ENCODE measurements at regions not wholly inside any gene's neighbourhood (a gene's known extent, or its start where the extent isn't known, plus 50 kb on each side); places are given as distances from the start of the nearest gene placed in this dataset.

DNA sequence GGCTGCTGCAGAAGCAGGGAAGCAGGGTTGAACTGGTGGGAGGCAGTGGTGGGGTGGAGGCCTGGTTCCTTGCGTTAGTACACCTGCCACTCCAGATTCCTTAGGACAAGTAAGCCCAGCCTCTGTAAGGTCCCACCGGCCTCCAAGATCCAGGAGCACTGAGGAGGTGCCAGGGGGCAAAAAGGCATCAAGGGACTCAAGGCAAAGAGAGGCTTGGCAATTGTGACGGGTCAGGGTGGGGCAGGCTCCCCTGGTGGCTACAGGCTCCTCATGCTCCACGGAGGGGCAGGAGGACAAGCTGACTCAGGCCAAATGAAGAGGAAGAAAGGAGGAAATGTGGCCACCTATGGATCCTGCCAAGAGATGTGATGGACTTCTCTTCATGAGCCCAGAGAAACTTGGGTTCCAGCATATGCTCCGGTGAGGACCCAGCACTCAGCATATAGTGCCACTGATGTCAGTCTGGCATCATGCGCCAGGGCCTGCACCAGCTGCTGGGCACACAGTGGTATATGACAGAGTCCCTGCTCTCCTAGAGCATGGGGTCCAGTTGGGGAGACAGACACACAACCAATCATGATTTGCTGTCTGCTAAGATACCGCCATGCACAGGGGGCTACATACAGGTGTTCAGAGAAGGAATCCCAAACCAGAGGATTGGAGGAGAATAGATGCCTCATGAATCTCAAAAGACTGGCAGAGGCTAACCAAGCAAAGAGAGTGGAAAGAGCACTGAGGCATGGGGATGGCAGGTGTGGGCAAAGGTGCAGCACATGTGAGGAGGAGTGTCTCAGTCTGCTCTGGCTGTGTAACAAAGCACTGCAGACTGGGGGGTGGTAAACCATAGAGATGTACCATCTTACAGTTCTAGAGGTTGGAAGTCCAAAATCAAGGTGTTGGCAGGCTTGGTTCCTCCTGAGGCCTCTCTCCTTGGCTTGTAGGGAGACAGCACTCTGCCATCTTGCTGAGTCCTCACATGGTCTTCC is 249.7 kb downstream of the RHOU start:
- H3K9ac ChIP-seq (ENCODE audit: low read depth in 1 of 2, low read length in 2 of 2): no peak overlapping the region
- peaks cover 2 to 11% (median 10%) of the 10 kb centered on the region in 4 donors for H3K4me1 ChIP-seq (ENCODE audit: control insufficient read depth in 4 of 4, insufficient read depth in 4 of 4, low read length in 3 of 4)
- no peak for TF ChIP-seq HNF4A (conservative IDR thresholded peaks at IDR 0.05)
- no peak for TF ChIP-seq GABPA (IDR thresholded peaks at IDR 0.05 in 1 of 2, conservative IDR thresholded peaks at IDR 0.05 in 1 of 2)
- TF ChIP-seq EGR1 (IDR thresholded peaks at IDR 0.05; ENCODE audit: low read depth in 2 of 2): no peak
- TF ChIP-seq RAD21 (IDR thresholded peaks at IDR 0.05): no peak
- TF ChIP-seq, protein P1, sequence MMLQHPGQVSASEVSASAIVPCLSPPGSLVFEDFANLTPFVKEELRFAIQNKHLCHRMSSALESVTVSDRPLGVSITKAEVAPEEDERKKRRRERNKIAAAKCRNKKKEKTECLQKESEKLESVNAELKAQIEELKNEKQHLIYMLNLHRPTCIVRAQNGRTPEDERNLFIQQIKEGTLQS (IDR thresholded peaks at IDR 0.05): no peak
- TF ChIP-seq TAF1 (conservative IDR thresholded peaks at IDR 0.05): no peak
- TF ChIP-seq, protein P2, sequence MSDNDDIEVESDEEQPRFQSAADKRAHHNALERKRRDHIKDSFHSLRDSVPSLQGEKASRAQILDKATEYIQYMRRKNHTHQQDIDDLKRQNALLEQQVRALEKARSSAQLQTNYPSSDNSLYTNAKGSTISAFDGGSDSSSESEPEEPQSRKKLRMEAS (IDR thresholded peaks at IDR 0.05): no peak
- no peak for TF ChIP-seq YY1 (IDR thresholded peaks at IDR 0.05)
- TF ChIP-seq FOXA1 (IDR thresholded peaks at IDR 0.05): no peak
- TF ChIP-seq SP1 (IDR thresholded peaks at IDR 0.05): no peak
- TF ChIP-seq, protein P3, sequence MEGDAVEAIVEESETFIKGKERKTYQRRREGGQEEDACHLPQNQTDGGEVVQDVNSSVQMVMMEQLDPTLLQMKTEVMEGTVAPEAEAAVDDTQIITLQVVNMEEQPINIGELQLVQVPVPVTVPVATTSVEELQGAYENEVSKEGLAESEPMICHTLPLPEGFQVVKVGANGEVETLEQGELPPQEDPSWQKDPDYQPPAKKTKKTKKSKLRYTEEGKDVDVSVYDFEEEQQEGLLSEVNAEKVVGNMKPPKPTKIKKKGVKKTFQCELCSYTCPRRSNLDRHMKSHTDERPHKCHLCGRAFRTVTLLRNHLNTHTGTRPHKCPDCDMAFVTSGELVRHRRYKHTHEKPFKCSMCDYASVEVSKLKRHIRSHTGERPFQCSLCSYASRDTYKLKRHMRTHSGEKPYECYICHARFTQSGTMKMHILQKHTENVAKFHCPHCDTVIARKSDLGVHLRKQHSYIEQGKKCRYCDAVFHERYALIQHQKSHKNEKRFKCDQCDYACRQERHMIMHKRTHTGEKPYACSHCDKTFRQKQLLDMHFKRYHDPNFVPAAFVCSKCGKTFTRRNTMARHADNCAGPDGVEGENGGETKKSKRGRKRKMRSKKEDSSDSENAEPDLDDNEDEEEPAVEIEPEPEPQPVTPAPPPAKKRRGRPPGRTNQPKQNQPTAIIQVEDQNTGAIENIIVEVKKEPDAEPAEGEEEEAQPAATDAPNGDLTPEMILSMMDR (IDR thresholded peaks at IDR 0.05; ENCODE audit: low read depth, low read length, missing input control): no peak
- no peak for TF ChIP-seq NR2F2 (IDR thresholded peaks at IDR 0.05)
- no peak for TF ChIP-seq JUND (IDR thresholded peaks at IDR 0.05)
- TF ChIP-seq, protein P4, sequence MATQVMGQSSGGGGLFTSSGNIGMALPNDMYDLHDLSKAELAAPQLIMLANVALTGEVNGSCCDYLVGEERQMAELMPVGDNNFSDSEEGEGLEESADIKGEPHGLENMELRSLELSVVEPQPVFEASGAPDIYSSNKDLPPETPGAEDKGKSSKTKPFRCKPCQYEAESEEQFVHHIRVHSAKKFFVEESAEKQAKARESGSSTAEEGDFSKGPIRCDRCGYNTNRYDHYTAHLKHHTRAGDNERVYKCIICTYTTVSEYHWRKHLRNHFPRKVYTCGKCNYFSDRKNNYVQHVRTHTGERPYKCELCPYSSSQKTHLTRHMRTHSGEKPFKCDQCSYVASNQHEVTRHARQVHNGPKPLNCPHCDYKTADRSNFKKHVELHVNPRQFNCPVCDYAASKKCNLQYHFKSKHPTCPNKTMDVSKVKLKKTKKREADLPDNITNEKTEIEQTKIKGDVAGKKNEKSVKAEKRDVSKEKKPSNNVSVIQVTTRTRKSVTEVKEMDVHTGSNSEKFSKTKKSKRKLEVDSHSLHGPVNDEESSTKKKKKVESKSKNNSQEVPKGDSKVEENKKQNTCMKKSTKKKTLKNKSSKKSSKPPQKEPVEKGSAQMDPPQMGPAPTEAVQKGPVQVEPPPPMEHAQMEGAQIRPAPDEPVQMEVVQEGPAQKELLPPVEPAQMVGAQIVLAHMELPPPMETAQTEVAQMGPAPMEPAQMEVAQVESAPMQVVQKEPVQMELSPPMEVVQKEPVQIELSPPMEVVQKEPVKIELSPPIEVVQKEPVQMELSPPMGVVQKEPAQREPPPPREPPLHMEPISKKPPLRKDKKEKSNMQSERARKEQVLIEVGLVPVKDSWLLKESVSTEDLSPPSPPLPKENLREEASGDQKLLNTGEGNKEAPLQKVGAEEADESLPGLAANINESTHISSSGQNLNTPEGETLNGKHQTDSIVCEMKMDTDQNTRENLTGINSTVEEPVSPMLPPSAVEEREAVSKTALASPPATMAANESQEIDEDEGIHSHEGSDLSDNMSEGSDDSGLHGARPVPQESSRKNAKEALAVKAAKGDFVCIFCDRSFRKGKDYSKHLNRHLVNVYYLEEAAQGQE (IDR thresholded peaks at IDR 0.05): no peak
- TF ChIP-seq FOXA2 (IDR thresholded peaks at IDR 0.05): no peak
- TF ChIP-seq HNF4G (IDR thresholded peaks at IDR 0.05): no peak
- TF ChIP-seq RXRA (IDR thresholded peaks at IDR 0.05): no peak
- no peak for DNase-seq (ENCODE audit: low spot score)
- H3K27ac ChIP-seq (ENCODE audit: low read depth in 1 of 2, low read length in 2 of 2): no peak overlapping the region
- no peaks in the 10 kb centered on the region for H3K36me3 ChIP-seq (ENCODE audit: control insufficient read depth in 4 of 4, insufficient read depth in 3 of 4, low read depth in 1 of 4, low read length in 3 of 4)
- H3K27me3 ChIP-seq (ENCODE audit: control insufficient read depth in 4 of 4, insufficient read depth in 4 of 4, low read length in 3 of 4): no peaks in the 10 kb centered on the region
- no peaks in the 10 kb centered on the region for H3K9me3 ChIP-seq (ENCODE audit: control insufficient read depth in 4 of 4, low read length in 3 of 4)
- WGBS: 88% methylated on average over 7 of the region's 7 CpGs
- H3K4me3 ChIP-seq (ENCODE audit: low read depth in 1 of 3, low read length in 3 of 3): no peak overlapping the region

DNA sequence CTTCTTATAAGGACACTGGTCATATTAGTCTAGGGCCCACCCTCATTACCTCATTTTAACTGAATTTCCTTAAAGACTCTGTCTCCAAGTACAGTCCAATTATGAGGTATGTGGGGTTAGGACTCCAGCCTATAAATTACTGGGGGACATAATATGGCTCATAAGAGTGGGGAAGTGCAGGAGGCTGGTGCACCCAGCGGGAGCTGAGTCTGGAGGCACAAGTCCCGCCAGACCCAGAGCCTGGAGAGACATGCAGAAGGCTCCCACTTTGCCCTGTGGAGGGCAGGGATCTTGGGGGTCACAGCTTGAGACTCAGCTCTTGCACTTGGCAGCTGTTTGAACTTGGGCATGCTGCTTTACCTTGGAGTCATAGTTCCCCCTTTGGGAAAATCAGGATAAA is 250.4 kb downstream of the RHOU start:
- no peaks in the 10 kb centered on the region for H3K27me3 ChIP-seq (ENCODE audit: control insufficient read depth in 4 of 4, insufficient read depth in 4 of 4, low read length in 3 of 4)
- peaks cover 8 to 18% (median 14%) of the 10 kb centered on the region in 4 donors for H3K4me1 ChIP-seq (ENCODE audit: control insufficient read depth in 4 of 4, insufficient read depth in 4 of 4, low read length in 3 of 4)
- H3K36me3 ChIP-seq (ENCODE audit: control insufficient read depth in 4 of 4, insufficient read depth in 3 of 4, low read depth in 1 of 4, low read length in 3 of 4): no peaks in the 10 kb centered on the region
- H3K27ac ChIP-seq (ENCODE audit: low read depth in 1 of 2, low read length in 2 of 2): no peak overlapping the region
- no peaks in the 10 kb centered on the region for H3K9me3 ChIP-seq (ENCODE audit: control insufficient read depth in 4 of 4, low read length in 3 of 4)
- H3K4me3 ChIP-seq (ENCODE audit: low read depth in 1 of 3, low read length in 3 of 3): no peak overlapping the region
- WGBS: 96% methylated on average over 2 of the region's 2 CpGs
- H3K9ac ChIP-seq (ENCODE audit: low read depth in 1 of 2, low read length in 2 of 2): no peak overlapping the region
- TF ChIP-seq NR2F2 (IDR thresholded peaks at IDR 0.05): no peak
- TF ChIP-seq, protein P1 (IDR thresholded peaks at IDR 0.05): no peak
- TF ChIP-seq HNF4A (conservative IDR thresholded peaks at IDR 0.05): no peak
- TF ChIP-seq TAF1 (conservative IDR thresholded peaks at IDR 0.05): no peak
- TF ChIP-seq RXRA (IDR thresholded peaks at IDR 0.05): no peak
- TF ChIP-seq, protein P5, sequence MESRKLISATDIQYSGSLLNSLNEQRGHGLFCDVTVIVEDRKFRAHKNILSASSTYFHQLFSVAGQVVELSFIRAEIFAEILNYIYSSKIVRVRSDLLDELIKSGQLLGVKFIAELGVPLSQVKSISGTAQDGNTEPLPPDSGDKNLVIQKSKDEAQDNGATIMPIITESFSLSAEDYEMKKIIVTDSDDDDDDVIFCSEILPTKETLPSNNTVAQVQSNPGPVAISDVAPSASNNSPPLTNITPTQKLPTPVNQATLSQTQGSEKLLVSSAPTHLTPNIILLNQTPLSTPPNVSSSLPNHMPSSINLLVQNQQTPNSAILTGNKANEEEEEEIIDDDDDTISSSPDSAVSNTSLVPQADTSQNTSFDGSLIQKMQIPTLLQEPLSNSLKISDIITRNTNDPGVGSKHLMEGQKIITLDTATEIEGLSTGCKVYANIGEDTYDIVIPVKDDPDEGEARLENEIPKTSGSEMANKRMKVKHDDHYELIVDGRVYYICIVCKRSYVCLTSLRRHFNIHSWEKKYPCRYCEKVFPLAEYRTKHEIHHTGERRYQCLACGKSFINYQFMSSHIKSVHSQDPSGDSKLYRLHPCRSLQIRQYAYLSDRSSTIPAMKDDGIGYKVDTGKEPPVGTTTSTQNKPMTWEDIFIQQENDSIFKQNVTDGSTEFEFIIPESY (IDR thresholded peaks at IDR 0.05): no peak
- TF ChIP-seq JUND (IDR thresholded peaks at IDR 0.05): no peak
- TF ChIP-seq SP1 (IDR thresholded peaks at IDR 0.05): no peak
- DNase-seq (ENCODE audit: low spot score): no peak

All from liver (tissue), 8 donors.